Cardiac fibroblast (primary cell): ENCODE measurements at regions not wholly inside any gene's neighbourhood (a gene's known extent, or its start where the extent isn't known, plus 50 kb on each side); places are given as distances from the start of the nearest gene placed in this dataset.

ENCODE experiments used
- DNase-seq, 2 donors: peaks; one replicate each; pipeline versions ENCODE4 v3.0.0 to v3.0.0-alpha.2; 2010; ENCODE audit warnings: low read depth in 2 of 2
- H3K4me3 ChIP-seq, 2 donors: replicated peaks in 1 of 2; 1 replicate in 1 of 2; 2 replicates in 1 of 2; pipeline ENCODE4 v1.5.1; 2011; ENCODE audit warnings: low read depth in 2 of 2, low read length in 2 of 2, mild to moderate bottlenecking in 2 of 2, moderate library complexity in 1 of 2
- CTCF ChIP-seq: IDR thresholded peaks from one replicate; pipeline ENCODE4 v1.5.1; 2011; ENCODE audit warnings: low read depth, mild to moderate bottlenecking, low read length, inconsistent platforms

- no peak for TF ChIP-seq CTCF
- no peak overlapping the region for H3K4me3 ChIP-seq
Observed at GRCh38 chr1:239963856-239964255, 127.8 kb upstream of the FMN2 start.

DNA sequence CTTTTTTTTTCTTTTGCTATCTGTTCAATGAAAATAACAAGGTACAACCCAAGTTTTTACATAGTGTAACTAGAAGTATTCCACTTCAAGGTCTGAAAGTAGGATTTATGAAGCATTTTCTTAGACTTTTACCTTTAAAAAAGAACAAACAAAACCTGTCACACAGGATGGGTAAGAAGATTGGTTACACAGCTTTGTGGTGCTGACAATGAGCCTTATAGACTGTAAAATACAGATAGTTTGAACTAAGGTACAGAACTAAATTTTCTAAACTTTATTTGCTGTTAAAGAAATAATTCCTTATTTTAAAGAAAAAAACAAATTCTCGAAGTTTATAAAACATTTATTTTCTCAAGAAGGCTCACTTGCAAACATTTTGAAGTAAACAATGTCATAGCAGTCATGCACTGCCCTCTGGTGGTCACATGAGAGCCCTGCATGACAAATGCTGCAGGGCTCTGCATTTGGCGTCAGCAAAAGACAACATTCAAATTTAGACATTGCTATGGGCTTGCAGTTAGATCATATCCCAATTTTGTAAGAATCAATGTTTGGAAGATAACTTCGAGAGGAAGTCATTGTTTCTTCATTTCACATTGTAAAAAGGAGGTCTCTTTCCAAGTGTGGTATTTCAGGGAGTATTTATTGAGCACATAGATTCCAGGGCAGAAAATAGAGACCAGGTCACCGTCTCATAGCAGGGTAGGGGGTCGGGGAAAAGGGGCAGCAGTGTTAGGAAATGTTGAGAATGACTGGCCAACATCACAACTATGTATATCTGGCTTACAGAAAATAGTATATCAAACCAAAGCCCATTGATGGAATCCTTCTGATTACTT, 115.3 kb upstream of the FMN2 start:
- H3K4me3 ChIP-seq = no peak overlapping the region
- DNase-seq = peak; percentile 67 to 70
- peak; percentile 94 for TF ChIP-seq CTCF

More at GRCh38 chr1:239963856-239964255, 127.8 kb upstream of the FMN2 start:
- no peak for DNase-seq

GRCh38 chr1:239977416-239977815, 114.3 kb upstream of the FMN2 start:
- TF ChIP-seq CTCF = no peak
- no peak overlapping the region for H3K4me3 ChIP-seq
- no peak for DNase-seq

GRCh38 chr1:239979456-239979855, 112.2 kb upstream of the FMN2 start:
- H3K4me3 ChIP-seq = no peak overlapping the region
- TF ChIP-seq CTCF = no peak
- DNase-seq = no peak

- no peak for TF ChIP-seq CTCF
- DNase-seq = no peak
- H3K4me3 ChIP-seq = no peak overlapping the region
Observed at GRCh38 chr1:239982762-239983161, 108.9 kb upstream of the FMN2 start.

- TF ChIP-seq CTCF = no peak
- no peak for DNase-seq
- H3K4me3 ChIP-seq = no peak overlapping the region
Observed at GRCh38 chr1:239985044-239985443, 106.6 kb upstream of the FMN2 start.
